ENCODE measurements at regions not wholly inside any gene's neighbourhood (a gene's known extent, or its start where the extent isn't known, plus 50 kb on each side); places are given as distances from the start of the nearest gene placed in this dataset.
A peak's percentile ranks its signal among the peaks of the same experiment; 100 is the strongest.

DNA sequence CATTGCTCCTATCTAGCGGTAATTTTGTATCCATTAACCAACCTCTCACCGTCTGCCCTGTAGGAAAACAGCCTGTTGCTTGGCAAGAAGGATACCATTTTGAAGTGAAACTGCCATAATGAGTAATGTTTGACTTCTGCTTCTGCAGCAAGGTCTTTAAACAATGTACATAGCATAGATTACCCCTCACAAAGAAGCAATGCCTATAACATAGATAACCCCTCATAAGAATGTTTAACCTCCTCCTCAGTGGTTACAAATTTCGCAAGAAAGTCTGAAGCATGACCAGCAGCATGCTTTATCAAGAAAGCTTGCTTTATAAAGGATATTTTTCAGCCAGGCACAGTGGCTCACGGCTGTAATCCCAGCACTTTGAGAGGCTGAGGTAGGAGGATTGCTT lies 61.2 kb upstream of the MFGE8 start (continued):
- TF ChIP-seq, protein P1, sequence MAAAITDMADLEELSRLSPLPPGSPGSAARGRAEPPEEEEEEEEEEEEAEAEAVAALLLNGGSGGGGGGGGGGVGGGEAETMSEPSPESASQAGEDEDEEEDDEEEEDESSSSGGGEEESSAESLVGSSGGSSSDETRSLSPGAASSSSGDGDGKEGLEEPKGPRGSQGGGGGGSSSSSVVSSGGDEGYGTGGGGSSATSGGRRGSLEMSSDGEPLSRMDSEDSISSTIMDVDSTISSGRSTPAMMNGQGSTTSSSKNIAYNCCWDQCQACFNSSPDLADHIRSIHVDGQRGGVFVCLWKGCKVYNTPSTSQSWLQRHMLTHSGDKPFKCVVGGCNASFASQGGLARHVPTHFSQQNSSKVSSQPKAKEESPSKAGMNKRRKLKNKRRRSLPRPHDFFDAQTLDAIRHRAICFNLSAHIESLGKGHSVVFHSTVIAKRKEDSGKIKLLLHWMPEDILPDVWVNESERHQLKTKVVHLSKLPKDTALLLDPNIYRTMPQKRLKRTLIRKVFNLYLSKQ (tag by site-specific recombination; IDR thresholded peaks at IDR 0.05; ENCODE audit: borderline replicate concordance) = no peak
- TF ChIP-seq KLF16 (tag by site-specific recombination; IDR thresholded peaks at IDR 0.05) = no peak

DNA sequence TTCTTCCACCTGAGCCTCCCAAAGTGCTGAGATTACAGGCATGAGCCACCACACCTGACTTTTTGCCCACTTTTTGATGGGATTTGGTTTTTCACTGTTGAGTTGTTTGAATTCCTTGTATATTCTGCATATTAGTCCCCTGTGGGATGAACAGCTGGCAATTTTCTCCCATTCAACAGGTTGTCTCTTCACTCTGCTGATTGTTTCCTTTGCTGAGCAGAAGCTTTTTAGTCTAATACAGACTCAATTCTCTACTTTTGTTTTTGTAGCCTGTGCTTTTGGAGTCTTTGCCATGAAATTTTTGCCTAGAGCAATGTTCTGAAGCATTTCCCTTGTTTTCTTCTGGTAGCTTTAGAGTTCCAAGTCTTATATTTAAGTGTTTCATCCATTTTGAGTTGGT lies 62.7 kb upstream of the MFGE8 start:
- CTCF ChIA-PET = interaction anchor here (0.8 kb wide), 1 partner anchor 65 kb away, joined by 3 read pairs; no protein-coding TSS in a partner anchor
- H3K9me3 ChIP-seq (ENCODE audit: control insufficient read depth, insufficient read depth, low read depth, low read length) = no peaks in the 10 kb centered on the region
- POLR2A ChIA-PET = no interaction called here
- no peak overlapping the region for H3K4me3 ChIP-seq (ENCODE audit: low read depth, low read length)
- H3K36me3 ChIP-seq (ENCODE audit: control insufficient read depth in 2 of 2, insufficient read depth in 1 of 2, low read length in 2 of 2) = no peaks in the 10 kb centered on the region
- TF ChIP-seq ZNF302 (tag by site-specific recombination; IDR thresholded peaks at IDR 0.05; ENCODE audit: low read depth) = no peak
- TF ChIP-seq ZNF146 (tag by site-specific recombination; IDR thresholded peaks at IDR 0.05) = no peak
- peak; percentile 88 for TF ChIP-seq SCRT2 (tag by site-specific recombination; IDR thresholded peaks at IDR 0.05)
- no peak for TF ChIP-seq GLI2 (tag by site-specific recombination; IDR thresholded peaks at IDR 0.05; ENCODE audit: borderline replicate concordance, low read depth)
- TF ChIP-seq ZNF2 (tag by site-specific recombination; IDR thresholded peaks at IDR 0.05) = no peak
- TF ChIP-seq ZNF132 (tag by site-specific recombination; IDR thresholded peaks at IDR 0.05; ENCODE audit: borderline replicate concordance) = no peak
- no peak for TF ChIP-seq ZNF19 (tag by site-specific recombination; IDR thresholded peaks at IDR 0.05; ENCODE audit: low read depth)
- peak; percentile 86 for TF ChIP-seq SCRT1 (tag by site-specific recombination; IDR thresholded peaks at IDR 0.05; ENCODE audit: borderline replicate concordance)
- H3K27ac ChIP-seq (ENCODE audit: extremely low read depth, low read depth, low read length) = no peak overlapping the region
- H3K4me1 ChIP-seq (ENCODE audit: control insufficient read depth, insufficient read depth, low read length) = no peaks in the 10 kb centered on the region

DNA sequence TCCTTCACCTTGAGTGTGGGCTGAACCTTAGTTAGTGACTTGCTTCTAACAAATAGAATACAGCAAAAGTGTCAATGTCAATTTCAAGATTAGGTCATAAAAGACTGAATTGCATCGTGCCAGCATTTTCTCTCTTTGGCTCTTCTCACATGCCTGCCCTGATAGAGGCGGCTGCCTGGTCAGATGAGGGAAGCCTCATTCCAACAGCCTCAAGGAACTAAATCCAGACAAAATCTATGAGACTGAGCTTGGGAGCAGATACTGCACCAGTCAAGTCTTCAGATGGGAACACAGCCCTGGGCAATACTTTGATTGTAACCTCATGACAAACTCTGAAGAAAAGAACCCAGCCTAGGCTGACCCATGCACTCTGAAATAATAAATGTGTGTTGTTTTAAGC lies 63.5 kb upstream of the MFGE8 start:
- no peaks in the 10 kb centered on the region for H3K36me3 ChIP-seq (ENCODE audit: control insufficient read depth in 2 of 2, insufficient read depth in 1 of 2, low read length in 2 of 2)
- ChIA-PET CTCF (interaction anchor here (0.8 kb wide), 1 partner anchor 66 kb away, joined by 3 read pairs; no protein-coding TSS in a partner anchor), POLR2A (no interaction called here)
- no peak overlapping the region for H3K4me3 ChIP-seq (ENCODE audit: low read depth, low read length)
- TF ChIP-seq ZNF350 (tag by site-specific recombination; IDR thresholded peaks at IDR 0.05) (peak; percentile 30; the same call in 1 of the 2 replicates), ZNF184 (tag by site-specific recombination; IDR thresholded peaks at IDR 0.05) (no peak), ZNF670 (tag by site-specific recombination; IDR thresholded peaks at IDR 0.05; ENCODE audit: low read depth) (no peak), ZNF335 (tag by site-specific recombination; conservative IDR thresholded peaks at IDR 0.05) (0 out of 2 replicates have a peak, but pooled peaks have one; percentile 21), ZXDB (tag by site-specific recombination; IDR thresholded peaks at IDR 0.05) (no peak)
- TF ChIP-seq, protein P2, sequence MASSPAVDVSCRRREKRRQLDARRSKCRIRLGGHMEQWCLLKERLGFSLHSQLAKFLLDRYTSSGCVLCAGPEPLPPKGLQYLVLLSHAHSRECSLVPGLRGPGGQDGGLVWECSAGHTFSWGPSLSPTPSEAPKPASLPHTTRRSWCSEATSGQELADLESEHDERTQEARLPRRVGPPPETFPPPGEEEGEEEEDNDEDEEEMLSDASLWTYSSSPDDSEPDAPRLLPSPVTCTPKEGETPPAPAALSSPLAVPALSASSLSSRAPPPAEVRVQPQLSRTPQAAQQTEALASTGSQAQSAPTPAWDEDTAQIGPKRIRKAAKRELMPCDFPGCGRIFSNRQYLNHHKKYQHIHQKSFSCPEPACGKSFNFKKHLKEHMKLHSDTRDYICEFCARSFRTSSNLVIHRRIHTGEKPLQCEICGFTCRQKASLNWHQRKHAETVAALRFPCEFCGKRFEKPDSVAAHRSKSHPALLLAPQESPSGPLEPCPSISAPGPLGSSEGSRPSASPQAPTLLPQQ (tag by site-specific recombination; IDR thresholded peaks at IDR 0.05) = no peak
- H3K9me3 ChIP-seq (ENCODE audit: control insufficient read depth, insufficient read depth, low read depth, low read length) = no peaks in the 10 kb centered on the region
- no peaks in the 10 kb centered on the region for H3K4me1 ChIP-seq (ENCODE audit: control insufficient read depth, insufficient read depth, low read length)
- no peak overlapping the region for H3K27ac ChIP-seq (ENCODE audit: extremely low read depth, low read depth, low read length)

DNA sequence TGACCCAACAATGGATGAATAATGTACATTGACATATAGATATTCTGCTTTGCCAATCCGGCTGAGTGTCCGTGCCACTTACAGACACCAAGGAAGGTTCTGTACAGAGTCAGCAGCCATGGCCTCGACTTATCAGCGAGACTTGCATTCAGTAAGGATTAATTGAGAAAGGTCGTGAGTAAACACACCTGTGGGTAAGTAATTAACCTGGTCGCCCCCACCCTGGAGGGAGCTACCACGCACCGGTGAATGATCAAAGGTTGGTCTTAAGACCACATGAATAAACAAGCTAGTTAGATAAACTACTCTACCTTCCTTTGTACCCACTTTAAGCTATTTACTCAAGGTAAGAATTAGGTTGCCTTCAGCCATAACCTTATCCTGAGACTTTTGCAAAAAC lies 66.5 kb upstream of the MFGE8 start:
- ChIA-PET POLR2A (no interaction called here), CTCF (no interaction called here)
- no peak overlapping the region for H3K4me3 ChIP-seq (ENCODE audit: low read depth, low read length)
- no peaks in the 10 kb centered on the region for H3K4me1 ChIP-seq (ENCODE audit: control insufficient read depth, insufficient read depth, low read length)
- TF ChIP-seq ZNF10 (tag by site-specific recombination; IDR thresholded peaks at IDR 0.05) = no peak
- TF ChIP-seq ZNF837 (tag by site-specific recombination; IDR thresholded peaks at IDR 0.05) = no peak
- TF ChIP-seq ZNF24 (tag by site-specific recombination; IDR thresholded peaks at IDR 0.05) = no peak
- TF ChIP-seq, protein P3, sequence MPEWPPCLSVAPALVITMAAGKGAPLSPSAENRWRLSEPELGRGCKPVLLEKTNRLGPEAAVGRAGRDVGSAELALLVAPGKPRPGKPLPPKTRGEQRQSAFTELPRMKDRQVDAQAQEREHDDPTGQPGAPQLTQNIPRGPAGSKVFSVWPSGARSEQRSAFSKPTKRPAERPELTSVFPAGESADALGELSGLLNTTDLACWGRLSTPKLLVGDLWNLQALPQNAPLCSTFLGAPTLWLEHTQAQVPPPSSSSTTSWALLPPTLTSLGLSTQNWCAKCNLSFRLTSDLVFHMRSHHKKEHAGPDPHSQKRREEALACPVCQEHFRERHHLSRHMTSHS (tag by site-specific recombination; IDR thresholded peaks at IDR 0.05) = no peak
- no peak for TF ChIP-seq ZNF48 (tag by site-specific recombination; IDR thresholded peaks at IDR 0.05)
- TF ChIP-seq ZNF302 (tag by site-specific recombination; IDR thresholded peaks at IDR 0.05; ENCODE audit: low read depth) = no peak
- no peak for TF ChIP-seq ZNF2 (tag by site-specific recombination; IDR thresholded peaks at IDR 0.05)
- TF ChIP-seq ZNF585B (tag by site-specific recombination; IDR thresholded peaks at IDR 0.05) = no peak
- TF ChIP-seq ZNF248 (tag by site-specific recombination; IDR thresholded peaks at IDR 0.05) = no peak
- no peak for TF ChIP-seq ZNF16 (tag by site-specific recombination; IDR thresholded peaks at IDR 0.05; ENCODE audit: low read depth)
- no peak for TF ChIP-seq SETDB1 (IDR thresholded peaks at IDR 0.05; ENCODE audit: insufficient read length, low read length)
- TF ChIP-seq SP3 (tag by site-specific recombination; IDR thresholded peaks at IDR 0.05) = no peak
- TF ChIP-seq ZNF416 (tag by site-specific recombination; IDR thresholded peaks at IDR 0.05) = no peak
- no peak overlapping the region for H3K27ac ChIP-seq (ENCODE audit: extremely low read depth, low read depth, low read length)
- no peaks in the 10 kb centered on the region for H3K9me3 ChIP-seq (ENCODE audit: control insufficient read depth, insufficient read depth, low read depth, low read length)
- H3K36me3 ChIP-seq (ENCODE audit: control insufficient read depth in 2 of 2, insufficient read depth in 1 of 2, low read length in 2 of 2) = no peaks in the 10 kb centered on the region

Measured in HEK293 (cell line).